H9 (cell line): ENCODE measurements at regions not wholly inside any gene's neighbourhood (a gene's known extent, or its start where the extent isn't known, plus 50 kb on each side); places are given as distances from the start of the nearest gene placed in this dataset.

ENCODE experiments used
- DNase-seq: peaks from one replicate; pipeline ENCODE4 v3.0.0-alpha.2; 2017
- H2AFZ ChIP-seq: one replicate; pipeline ENCODE4 v1.6.1; 2013; ENCODE audit warnings: mild to moderate bottlenecking, low read length, control low read depth, moderate library complexity
- H2AK5ac ChIP-seq: 2 replicates; pipeline ENCODE4 v1.6.1; 2013; ENCODE audit warnings: low read length, control low read depth, mixed read lengths; ENCODE audit not compliant: insufficient read length
- H2BK120ac ChIP-seq: one replicate; pipeline ENCODE4 v1.6.1; 2013; ENCODE audit warnings: low read depth, mild to moderate bottlenecking, low read length, control low read depth, inconsistent platforms; ENCODE audit not compliant: poor library complexity, severe bottlenecking
- H2BK12ac ChIP-seq: 2 replicates; pipeline ENCODE4 v1.6.1; 2013; ENCODE audit warnings: low read length, control low read depth, mixed read lengths, low read depth; ENCODE audit not compliant: insufficient read length
- H2BK15ac ChIP-seq: 2 replicates; pipeline ENCODE4 v1.6.1; 2013; ENCODE audit warnings: low read depth, low read length, control low read depth
- H2BK20ac ChIP-seq: one replicate; pipeline ENCODE4 v1.6.1; 2013; ENCODE audit warnings: low read depth, mild to moderate bottlenecking, low read length, control low read depth, inconsistent platforms; ENCODE audit not compliant: poor library complexity, severe bottlenecking
- H2BK5ac ChIP-seq: 2 replicates; pipeline ENCODE4 v1.6.1; 2013; ENCODE audit warnings: low read length, control low read depth, mixed read lengths; ENCODE audit not compliant: insufficient read length
- H3K14ac ChIP-seq: 2 replicates; pipeline ENCODE4 v1.6.1; 2013; ENCODE audit warnings: low read length, control low read depth; ENCODE audit not compliant: insufficient read depth
- H3K18ac ChIP-seq: 2 replicates; pipeline ENCODE4 v1.6.1; 2013; ENCODE audit warnings: low read depth, mild to moderate bottlenecking, mixed read lengths, low read length, control low read depth; ENCODE audit not compliant: insufficient read length
- H3K23ac ChIP-seq: 2 replicates; pipeline ENCODE4 v1.6.1; 2013; ENCODE audit warnings: low read length, control low read depth, mixed read lengths, low read depth; ENCODE audit not compliant: insufficient read length
- H3K23me2 ChIP-seq: 2 replicates; pipeline ENCODE4 v1.6.1; 2013; ENCODE audit warnings: low read depth, mild to moderate bottlenecking, mixed read lengths, low read length, control low read depth; ENCODE audit not compliant: insufficient read length, poor library complexity, severe bottlenecking
- H3K27ac ChIP-seq: 2 replicates; pipeline ENCODE4 v1.5.1; 2013; ENCODE audit warnings: low read length, control low read depth, mixed read lengths, low read depth; ENCODE audit not compliant: insufficient read length
- H3K27me3 ChIP-seq: 2 replicates; pipeline ENCODE4 v1.6.1; 2013; ENCODE audit warnings: low read length, control low read depth, inconsistent platforms; ENCODE audit not compliant: insufficient read depth
- H3K4ac ChIP-seq: 2 replicates; pipeline ENCODE4 v1.6.1; 2013; ENCODE audit warnings: low read depth, mild to moderate bottlenecking, control low read depth, inconsistent platforms, low read length, moderate library complexity
- H3K4me1 ChIP-seq: 2 replicates; pipeline ENCODE4 v1.6.1; 2013; ENCODE audit warnings: low read length, control low read depth, inconsistent platforms; ENCODE audit not compliant: insufficient read depth
- H3K4me2 ChIP-seq: 2 replicates; pipeline ENCODE4 v1.6.1; 2013; ENCODE audit warnings: low read length, control low read depth, mixed read lengths; ENCODE audit not compliant: insufficient read length, insufficient read depth
- H3K56ac ChIP-seq: 2 replicates; pipeline ENCODE4 v1.6.1; 2013; ENCODE audit warnings: low read depth, mild to moderate bottlenecking, mixed read lengths, low read length, control low read depth; ENCODE audit not compliant: insufficient read length
- H3K79me1 ChIP-seq: 2 replicates; pipeline ENCODE4 v1.6.1; 2013; ENCODE audit warnings: low read depth, mild to moderate bottlenecking, moderate library complexity, low read length, control low read depth, inconsistent platforms; ENCODE audit not compliant: insufficient read depth, poor library complexity, severe bottlenecking
- H3K79me2 ChIP-seq: 2 replicates; pipeline ENCODE4 v1.6.1; 2013; ENCODE audit warnings: low read length, control low read depth, inconsistent platforms; ENCODE audit not compliant: insufficient read depth
- H3K9ac ChIP-seq: 2 replicates; pipeline ENCODE4 v1.6.1; 2013; ENCODE audit warnings: low read length, control low read depth, mixed read lengths; ENCODE audit not compliant: insufficient read length; ENCODE audit errors: extremely low read depth
- H3K9me3 ChIP-seq: one replicate; pipeline ENCODE4 v1.6.1; 2013; ENCODE audit warnings: low read depth, low read length, inconsistent platforms; ENCODE audit not compliant: control insufficient read depth
- H3T11ph ChIP-seq: one replicate; pipeline ENCODE4 v1.6.1; 2013; ENCODE audit warnings: mild to moderate bottlenecking, low read length, control low read depth, inconsistent platforms
- H4K20me1 ChIP-seq: one replicate; pipeline ENCODE4 v1.6.1; 2013; ENCODE audit not compliant: control insufficient read depth, insufficient read length, insufficient read depth
- H4K5ac ChIP-seq: 2 replicates; pipeline ENCODE4 v1.6.1; 2013; ENCODE audit warnings: low read depth, mild to moderate bottlenecking, mixed read lengths, low read length, control low read depth; ENCODE audit not compliant: insufficient read length
- H4K8ac ChIP-seq: replicated peaks from 2 replicates; pipeline ENCODE4 v1.6.1; 2013; ENCODE audit warnings: low read length, control low read depth, mixed read lengths, low read depth; ENCODE audit not compliant: insufficient read length
- H4K91ac ChIP-seq: 2 replicates; pipeline ENCODE4 v1.6.1; 2013; ENCODE audit warnings: low read depth, mild to moderate bottlenecking, moderate library complexity, mixed read lengths, low read length, control low read depth; ENCODE audit not compliant: insufficient read length
- H3K27ac Mint-ChIP-seq, 3 experiments: 2 replicates in 2 of 3; 3 replicates in 1 of 3; pipeline ENCODE4 v1.8.0; 2020 to 2021; ENCODE audit warnings: mixed read lengths in 3 of 3, mild to moderate bottlenecking in 1 of 3, moderate library complexity in 1 of 3
- H3K27me3 Mint-ChIP-seq: 2 replicates; pipeline ENCODE4 v1.8.0; 2021; ENCODE audit warnings: low read depth, mild to moderate bottlenecking, moderate library complexity, mixed read lengths
- H3K36me3 Mint-ChIP-seq, 3 experiments: 2 replicates in 2 of 3; 3 replicates in 1 of 3; pipeline ENCODE4 v1.8.0; 2020 to 2021; ENCODE audit warnings: low read depth in 3 of 3, mixed read lengths in 3 of 3; ENCODE audit not compliant: insufficient read depth in 1 of 3
- H3K4me1 Mint-ChIP-seq, 2 experiments: 2 replicates each; pipeline ENCODE4 v1.8.0; 2020; ENCODE audit warnings: mixed read lengths in 2 of 2
- H3K4me3 Mint-ChIP-seq, 2 experiments: 2 replicates in 1 of 2; 3 replicates in 1 of 2; pipeline ENCODE4 v1.8.0; 2020 to 2021; ENCODE audit warnings: mild to moderate bottlenecking in 2 of 2, mixed read lengths in 2 of 2, moderate library complexity in 1 of 2
- H3K9me3 Mint-ChIP-seq, 2 experiments: 2 replicates in 1 of 2; 3 replicates in 1 of 2; pipeline ENCODE4 v1.8.0; 2020; ENCODE audit warnings: mild to moderate bottlenecking in 2 of 2, mixed read lengths in 2 of 2, moderate library complexity in 1 of 2
- CTCF ChIP-seq: fragments of 200-600 bp; sonication (generic); conservative IDR thresholded peaks from 3 replicates; pipeline ENCODE4 v1.8.0; 2021; ENCODE audit warnings: antibody characterized with exemption, mild to moderate bottlenecking
- WGBS: extraction: QIAGEN DNeasy Blood & Tissue Kit; methylation state at CpG from one replicate; pipeline ENCODE4 v1.1.7; 2013; ENCODE audit warnings: missing lambda C conversion rate, low lambda C conversion rate, mixed read lengths; ENCODE audit not compliant: insufficient read length; ENCODE audit errors: extremely low coverage; 5-methylcytosine and 5-hydroxymethylcytosine counted together

GRCh38 chr4:156497486-156497885 is 474.1 kb downstream of the PDGFC start:
- Histone ChIP-seq H3K23ac (no peak overlapping the region), H3K9ac (no peak overlapping the region), H4K5ac (no peak overlapping the region), H3K79me1 (no peaks in the 10 kb centered on the region), H2AK5ac (no peak overlapping the region), H3K79me2 (no peaks in the 10 kb centered on the region), H4K8ac (no peak overlapping the region), H2BK12ac (no peak overlapping the region), H2BK5ac (no peak overlapping the region), H3K23me2 (no peaks in the 10 kb centered on the region), H4K91ac (no peak overlapping the region), H3K27me3 (no peaks in the 10 kb centered on the region), H2BK15ac (no peak overlapping the region), H4K20me1 (no peaks in the 10 kb centered on the region), H3K4me1 (peaks cover 2% of the 10 kb centered on the region; the same call in 1 of the 2 replicates), H3K56ac (no peak overlapping the region), H2AFZ (no peak overlapping the region), H3K27ac (no peak overlapping the region), H2BK20ac (no peak overlapping the region), H3K18ac (no peak overlapping the region), H3K4me2 (no peak overlapping the region), H2BK120ac (no peak overlapping the region), H3K14ac (no peak overlapping the region), H3K4ac (no peak overlapping the region), H3T11ph (no peak overlapping the region), H3K9me3 (no peaks in the 10 kb centered on the region)
- no peak for DNase-seq
- WGBS = no CpG with 5 or more reads among the region's 6 CpGs
- Mint-ChIP-seq H3K36me3 (no peaks in the 10 kb centered on the region), H3K4me3 (no peak overlapping the region), H3K9me3 (no peaks in the 10 kb centered on the region), H3K4me1 (peaks cover 14 to 16% of the 10 kb centered on the region in 2 experiments), H3K27ac (no peak overlapping the region), H3K27me3 (no peaks in the 10 kb centered on the region)
- no peak for TF ChIP-seq CTCF
